ENCODE measurements at regions not wholly inside any gene's neighbourhood (a gene's known extent, or its start where the extent isn't known, plus 50 kb on each side); places are given as distances from the start of the nearest gene placed in this dataset.

- Histone ChIP-seq H3K9me3 (ENCODE audit: low read depth, low read length) (no peaks in the 10 kb centered on the region), H3K36me3 (ENCODE audit: insufficient read depth, low read length) (no peaks in the 10 kb centered on the region), H3K4me1 (ENCODE audit: insufficient read depth, low read length) (no peaks in the 10 kb centered on the region), H2AFZ (ENCODE audit: low read length) (no peak overlapping the region), H3K27ac (ENCODE audit: low read depth, low read length) (no peak overlapping the region), H3K4me2 (ENCODE audit: insufficient read depth, low read length) (no peak overlapping the region), H3K79me2 (ENCODE audit: insufficient read depth, low read length) (no peaks in the 10 kb centered on the region), H3K27me3 (ENCODE audit: insufficient read depth, low read length) (no peaks in the 10 kb centered on the region), H3K4me3 (ENCODE audit: insufficient read depth, low read length) (no peak overlapping the region), H4K20me1 (ENCODE audit: insufficient read depth, low read length) (no peaks in the 10 kb centered on the region)
- TF ChIP-seq, protein P1, sequence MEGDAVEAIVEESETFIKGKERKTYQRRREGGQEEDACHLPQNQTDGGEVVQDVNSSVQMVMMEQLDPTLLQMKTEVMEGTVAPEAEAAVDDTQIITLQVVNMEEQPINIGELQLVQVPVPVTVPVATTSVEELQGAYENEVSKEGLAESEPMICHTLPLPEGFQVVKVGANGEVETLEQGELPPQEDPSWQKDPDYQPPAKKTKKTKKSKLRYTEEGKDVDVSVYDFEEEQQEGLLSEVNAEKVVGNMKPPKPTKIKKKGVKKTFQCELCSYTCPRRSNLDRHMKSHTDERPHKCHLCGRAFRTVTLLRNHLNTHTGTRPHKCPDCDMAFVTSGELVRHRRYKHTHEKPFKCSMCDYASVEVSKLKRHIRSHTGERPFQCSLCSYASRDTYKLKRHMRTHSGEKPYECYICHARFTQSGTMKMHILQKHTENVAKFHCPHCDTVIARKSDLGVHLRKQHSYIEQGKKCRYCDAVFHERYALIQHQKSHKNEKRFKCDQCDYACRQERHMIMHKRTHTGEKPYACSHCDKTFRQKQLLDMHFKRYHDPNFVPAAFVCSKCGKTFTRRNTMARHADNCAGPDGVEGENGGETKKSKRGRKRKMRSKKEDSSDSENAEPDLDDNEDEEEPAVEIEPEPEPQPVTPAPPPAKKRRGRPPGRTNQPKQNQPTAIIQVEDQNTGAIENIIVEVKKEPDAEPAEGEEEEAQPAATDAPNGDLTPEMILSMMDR (IDR thresholded peaks at IDR 0.05; ENCODE audit: extremely low read depth, low read depth, low read length): no peak
- DNase-seq (ENCODE audit: insufficient read length, low spot score, missing footprints): no peak
These were observed 59.0 kb upstream of the LAPTM4A start for GRCh38 chr2:20110383-20110782.

DNA sequence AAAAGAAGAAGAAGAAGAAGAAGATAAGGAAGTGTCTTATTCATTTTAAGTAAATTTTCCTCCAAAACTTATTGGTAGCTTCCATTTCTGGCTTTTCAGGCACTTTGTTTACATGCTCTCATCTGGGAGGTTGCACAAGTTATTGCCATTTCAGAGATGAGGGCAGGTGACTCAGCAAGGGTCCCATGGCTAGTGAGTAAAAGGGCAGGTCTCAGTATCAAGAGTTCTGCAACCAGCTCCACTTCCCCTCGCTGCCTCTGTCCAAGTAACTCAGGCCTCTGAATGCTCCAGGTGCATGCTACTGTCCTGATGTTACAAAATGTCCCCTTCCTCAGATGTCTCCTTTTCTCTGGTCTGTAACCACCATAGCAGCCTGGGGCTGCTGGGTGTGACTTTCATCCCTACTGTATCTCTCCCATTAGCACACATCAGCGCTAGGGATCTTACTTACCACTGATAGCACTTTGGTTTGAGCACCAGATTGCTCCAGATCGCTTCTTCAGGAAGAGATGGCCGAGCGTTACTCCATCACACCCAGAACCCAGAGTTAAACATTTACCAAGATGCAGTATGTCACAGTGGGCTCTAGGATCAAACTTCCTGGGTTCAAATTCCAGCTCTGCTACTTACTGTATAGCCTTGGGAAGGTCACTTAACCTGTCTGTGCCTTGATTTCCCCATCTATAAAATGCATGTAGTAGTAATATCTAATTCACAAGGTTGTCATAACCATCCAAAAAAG is 57.4 kb upstream of the LAPTM4A start:
- no peak for DNase-seq (ENCODE audit: insufficient read length, low spot score, missing footprints)
- Histone ChIP-seq H4K20me1 (ENCODE audit: insufficient read depth, low read length) (no peaks in the 10 kb centered on the region), H3K36me3 (ENCODE audit: insufficient read depth, low read length) (no peaks in the 10 kb centered on the region), H2AFZ (ENCODE audit: low read length) (no peak overlapping the region), H3K4me2 (ENCODE audit: insufficient read depth, low read length) (no peak overlapping the region), H3K27me3 (ENCODE audit: insufficient read depth, low read length) (no peaks in the 10 kb centered on the region), H3K4me3 (ENCODE audit: insufficient read depth, low read length) (no peak overlapping the region), H3K9me3 (ENCODE audit: low read depth, low read length) (no peaks in the 10 kb centered on the region), H3K27ac (ENCODE audit: low read depth, low read length) (no peak overlapping the region), H3K79me2 (ENCODE audit: insufficient read depth, low read length) (no peaks in the 10 kb centered on the region), H3K4me1 (ENCODE audit: insufficient read depth, low read length) (no peaks in the 10 kb centered on the region)
- TF ChIP-seq, protein P1 (IDR thresholded peaks at IDR 0.05; ENCODE audit: extremely low read depth, low read depth, low read length): no peak

DNA sequence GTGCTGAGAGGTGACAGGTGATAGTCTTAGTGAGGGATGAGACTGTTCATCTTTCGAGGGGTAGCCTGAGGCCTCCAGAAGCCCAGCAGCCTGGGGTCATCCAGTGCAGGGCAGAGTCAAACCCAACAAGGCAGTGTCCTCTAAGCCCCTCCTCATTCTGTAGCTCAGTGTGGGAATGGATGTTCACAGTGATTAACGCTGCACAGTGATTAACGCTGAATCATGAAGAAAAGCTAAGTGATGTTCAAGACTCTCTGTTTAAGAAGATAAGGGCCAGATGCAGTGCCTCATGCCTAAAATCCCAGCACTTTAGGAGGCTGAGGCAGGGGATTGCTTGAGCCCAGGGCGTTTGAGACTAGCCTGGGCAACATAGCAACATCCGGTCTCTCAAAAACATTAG is 56.3 kb upstream of the LAPTM4A start:
- H3K27ac ChIP-seq (ENCODE audit: low read depth, low read length): no peak overlapping the region
- no peaks in the 10 kb centered on the region for H3K79me2 ChIP-seq (ENCODE audit: insufficient read depth, low read length)
- no peak overlapping the region for H2AFZ ChIP-seq (ENCODE audit: low read length)
- H3K4me1 ChIP-seq (ENCODE audit: insufficient read depth, low read length): no peaks in the 10 kb centered on the region
- TF ChIP-seq, protein P1 (IDR thresholded peaks at IDR 0.05; ENCODE audit: extremely low read depth, low read depth, low read length): no peak
- H3K4me3 ChIP-seq (ENCODE audit: insufficient read depth, low read length): no peak overlapping the region
- no peak overlapping the region for H3K4me2 ChIP-seq (ENCODE audit: insufficient read depth, low read length)
- no peak for DNase-seq (ENCODE audit: insufficient read length, low spot score, missing footprints)
- no peaks in the 10 kb centered on the region for H3K9me3 ChIP-seq (ENCODE audit: low read depth, low read length)
- H4K20me1 ChIP-seq (ENCODE audit: insufficient read depth, low read length): no peaks in the 10 kb centered on the region
- no peaks in the 10 kb centered on the region for H3K27me3 ChIP-seq (ENCODE audit: insufficient read depth, low read length)
- H3K36me3 ChIP-seq (ENCODE audit: insufficient read depth, low read length): no peaks in the 10 kb centered on the region

DNA sequence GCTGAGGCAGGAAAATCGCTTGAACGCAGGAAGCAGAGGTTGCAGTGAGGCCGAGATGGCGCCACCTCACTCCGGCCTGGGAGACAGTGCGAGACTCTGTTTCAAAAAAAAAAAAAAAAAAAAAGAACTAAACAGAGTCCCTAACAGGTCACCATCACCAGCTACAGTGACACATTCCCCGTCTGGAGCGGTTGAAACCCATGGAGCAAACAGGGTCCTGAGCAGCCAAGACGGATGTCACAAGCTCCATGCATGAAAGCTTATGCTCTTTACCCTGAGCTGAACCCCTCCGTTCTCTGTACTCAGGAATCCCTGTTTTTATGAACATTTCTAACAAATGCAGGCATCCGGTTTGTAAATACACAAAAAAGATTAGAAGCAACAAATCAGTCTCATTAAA is 55.9 kb upstream of the LAPTM4A start:
- DNase-seq (ENCODE audit: insufficient read length, low spot score, missing footprints): no peak

More for the DNA sequence above, 55.9 kb upstream of the LAPTM4A start:
- no peak overlapping the region for H3K4me2 ChIP-seq (ENCODE audit: insufficient read depth, low read length)
- no peak overlapping the region for H3K27ac ChIP-seq (ENCODE audit: low read depth, low read length)
- H3K27me3 ChIP-seq (ENCODE audit: insufficient read depth, low read length): no peaks in the 10 kb centered on the region
- no peak overlapping the region for H3K4me3 ChIP-seq (ENCODE audit: insufficient read depth, low read length)
- no peaks in the 10 kb centered on the region for H3K9me3 ChIP-seq (ENCODE audit: low read depth, low read length)
- no peaks in the 10 kb centered on the region for H3K79me2 ChIP-seq (ENCODE audit: insufficient read depth, low read length)
- H3K36me3 ChIP-seq (ENCODE audit: insufficient read depth, low read length): no peaks in the 10 kb centered on the region
- H2AFZ ChIP-seq (ENCODE audit: low read length): no peak overlapping the region
- H4K20me1 ChIP-seq (ENCODE audit: insufficient read depth, low read length): no peaks in the 10 kb centered on the region
- TF ChIP-seq, protein P1 (IDR thresholded peaks at IDR 0.05; ENCODE audit: extremely low read depth, low read depth, low read length): no peak
- no peaks in the 10 kb centered on the region for H3K4me1 ChIP-seq (ENCODE audit: insufficient read depth, low read length)

Measured in osteoblast (primary cell).